Vagina (tissue), 2 donors: ENCODE measurements at regions not wholly inside any gene's neighbourhood (a gene's known extent, or its start where the extent isn't known, plus 50 kb on each side); places are given as distances from the start of the nearest gene placed in this dataset.

Experiments
- CTCF ChIP-seq, 3 experiments: fragments of 450-650 bp in 2 of 3; fragments of 200-600 bp in 1 of 3; sonication (generic) in 1 of 3; IDR thresholded peaks; one replicate each; pipeline ENCODE4 v1.5.1; 2017 to 2019; ENCODE audit warnings: antibody characterized with exemption in 3 of 3, mild to moderate bottlenecking in 2 of 3, moderate library complexity in 2 of 3
- POLR2A ChIP-seq, 2 donors: fragments of 450-650 bp; IDR thresholded peaks; one replicate each; pipeline ENCODE4 v1.6.1; 2017; ENCODE audit warnings: antibody characterized with exemption in 2 of 2, mild to moderate bottlenecking in 2 of 2, moderate library complexity in 2 of 2

GRCh38 chr6:159353193-159353592 lies 184.0 kb downstream of the FNDC1 start:
- TF ChIP-seq CTCF (IDR thresholded peaks at IDR 0.05) (no peak), POLR2A (IDR thresholded peaks at IDR 0.05) (no peak)
